HG02798 (cell line): ENCODE measurements at regions not wholly inside any gene's neighbourhood (a gene's known extent, or its start where the extent isn't known, plus 50 kb on each side); places are given as distances from the start of the nearest gene placed in this dataset.

Experiments
- ATAC-seq: cut with Tn5 transposase; IDR thresholded peaks from one replicate; pipeline ENCODE4 v1.9.1; 2021; ENCODE audit warnings: mild to moderate bottlenecking; ENCODE audit not compliant: unreplicated experiment, poor library complexity

DNA sequence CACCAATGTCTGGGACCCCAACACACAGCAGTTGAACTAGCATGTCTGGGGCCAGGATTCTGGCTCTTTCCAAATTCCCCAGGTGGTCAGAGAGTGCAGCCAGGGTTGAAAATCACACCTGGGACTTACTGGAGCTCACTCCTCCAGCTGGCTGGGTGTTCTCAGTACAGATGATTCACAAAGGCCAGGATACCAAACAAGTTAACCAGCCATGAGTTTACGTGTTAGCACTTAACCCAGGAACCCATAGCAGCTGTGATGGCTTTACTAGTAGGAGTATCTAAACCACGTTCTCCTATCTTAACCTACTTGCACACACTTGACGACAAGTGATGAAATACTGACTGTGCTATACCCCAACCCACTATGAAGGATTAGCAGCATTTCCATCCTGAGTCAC lies 222.8 kb downstream of the FBXO15 start:
- no peak for ATAC-seq

DNA sequence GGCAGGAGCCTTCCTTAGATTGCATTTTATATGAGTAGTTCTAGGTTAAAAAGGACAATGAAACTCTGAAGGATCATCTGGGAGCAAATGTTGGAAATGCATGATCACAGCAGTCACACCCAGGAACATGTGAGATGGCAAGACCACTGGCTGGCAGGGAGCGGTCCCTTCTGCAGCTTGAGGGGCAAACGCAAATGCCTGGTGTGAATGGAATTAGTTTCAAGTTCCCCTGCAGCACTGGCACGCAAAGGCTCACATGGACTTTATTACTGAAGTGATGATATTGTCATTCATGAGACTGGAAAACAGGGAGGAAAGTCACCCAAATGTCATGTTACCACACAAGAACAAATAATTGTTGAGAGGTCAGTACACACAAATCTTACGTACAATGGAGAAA lies 223.3 kb downstream of the FBXO15 start:
- no peak for ATAC-seq

DNA sequence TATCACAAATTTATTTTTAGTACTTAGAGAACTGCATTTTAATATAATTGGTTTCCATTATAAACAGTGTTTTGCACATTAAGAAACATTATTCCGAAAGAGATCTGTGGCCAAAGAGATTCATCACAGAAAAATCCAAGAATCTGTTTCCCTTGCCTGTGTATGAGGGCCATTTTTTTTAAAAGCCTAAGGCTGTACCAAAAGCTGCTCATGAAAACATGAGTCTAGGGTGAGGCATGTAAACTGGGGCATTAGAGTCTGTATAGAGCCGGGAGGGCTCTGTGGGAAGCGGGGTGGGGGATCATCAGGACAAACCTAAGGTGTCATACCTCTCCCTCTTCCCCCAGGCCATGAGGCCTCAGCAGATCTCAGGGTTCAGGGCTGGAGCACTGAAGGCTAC lies 223.8 kb downstream of the FBXO15 start:
- no peak for ATAC-seq

DNA sequence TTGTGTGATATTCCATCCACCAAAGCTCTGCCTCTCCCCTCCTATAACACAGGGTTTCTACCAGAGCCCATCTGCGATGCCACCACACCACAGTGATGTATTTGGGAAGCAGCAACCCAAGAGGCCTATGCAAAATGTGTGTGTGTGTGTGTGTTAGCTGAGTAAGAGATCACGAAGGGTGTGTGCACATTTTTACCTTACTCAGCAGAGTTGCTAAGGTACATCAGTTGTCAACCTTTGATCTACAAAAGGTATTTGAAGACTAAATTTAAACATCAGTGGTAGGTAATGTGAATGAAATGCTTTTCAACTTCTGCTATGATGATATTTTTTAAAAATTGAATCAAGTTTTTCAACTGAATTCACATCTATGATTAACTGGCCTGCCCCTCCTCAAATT lies 227.6 kb downstream of the FBXO15 start:
- no peak for ATAC-seq

DNA sequence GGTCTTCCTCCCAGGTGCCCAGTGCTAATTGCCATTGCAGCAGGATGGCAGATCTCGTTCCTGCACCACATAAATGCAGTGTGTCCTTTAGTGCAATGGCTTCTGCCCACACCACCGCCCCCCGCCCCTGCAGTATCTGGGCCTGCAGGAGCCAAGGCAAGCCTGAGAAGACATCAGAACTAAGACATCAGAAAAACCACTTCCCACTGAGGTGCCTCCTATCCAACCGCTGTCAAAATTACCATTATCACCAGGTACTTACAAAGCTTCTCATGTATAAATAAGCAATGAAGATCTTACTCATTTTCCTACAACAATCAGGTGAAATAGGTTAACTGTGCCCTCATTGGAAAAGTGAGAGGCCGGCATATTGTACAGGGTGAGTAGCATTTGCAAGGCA lies 228.8 kb downstream of the FBXO15 start:
- ATAC-seq, result no peak

DNA sequence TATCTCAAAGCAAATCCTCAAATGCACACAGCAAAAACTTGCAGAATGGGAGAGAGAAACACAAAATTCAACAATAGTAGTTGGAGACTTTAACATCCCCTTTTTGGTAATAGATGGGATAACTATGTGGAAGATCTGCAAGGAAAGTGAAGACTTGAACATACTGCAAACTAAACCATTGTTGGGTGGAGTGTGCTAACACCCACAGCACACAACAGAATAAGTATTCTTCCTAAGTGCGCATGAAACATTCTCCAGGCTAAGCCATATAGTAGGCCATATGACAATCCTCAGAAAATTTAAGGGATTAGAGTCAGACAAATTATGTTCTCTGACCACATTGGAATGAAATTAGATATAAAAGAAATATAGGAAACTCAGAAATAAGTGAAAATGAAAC lies 230.6 kb downstream of the FBXO15 start:
- no peak for ATAC-seq

DNA sequence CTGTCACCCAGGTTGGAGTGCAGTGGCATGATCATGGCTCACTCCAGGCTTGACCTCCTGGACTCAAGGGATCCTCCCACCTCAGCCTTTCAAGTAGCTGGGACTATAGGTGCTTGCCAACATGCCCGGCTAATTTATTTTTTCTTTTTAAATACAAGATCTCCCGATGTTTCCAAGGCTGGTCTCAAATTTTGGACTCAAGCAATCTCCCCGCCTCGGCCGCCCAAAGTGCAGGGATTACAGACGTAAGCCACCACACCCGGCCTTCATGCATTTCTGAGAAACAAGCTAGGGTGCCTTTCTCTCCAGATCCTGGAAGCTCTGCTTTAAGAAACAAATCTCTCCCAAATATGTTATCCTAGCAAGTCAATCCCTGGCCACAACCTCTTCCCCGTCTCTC lies 234.1 kb downstream of the FBXO15 start:
- no peak for ATAC-seq

DNA sequence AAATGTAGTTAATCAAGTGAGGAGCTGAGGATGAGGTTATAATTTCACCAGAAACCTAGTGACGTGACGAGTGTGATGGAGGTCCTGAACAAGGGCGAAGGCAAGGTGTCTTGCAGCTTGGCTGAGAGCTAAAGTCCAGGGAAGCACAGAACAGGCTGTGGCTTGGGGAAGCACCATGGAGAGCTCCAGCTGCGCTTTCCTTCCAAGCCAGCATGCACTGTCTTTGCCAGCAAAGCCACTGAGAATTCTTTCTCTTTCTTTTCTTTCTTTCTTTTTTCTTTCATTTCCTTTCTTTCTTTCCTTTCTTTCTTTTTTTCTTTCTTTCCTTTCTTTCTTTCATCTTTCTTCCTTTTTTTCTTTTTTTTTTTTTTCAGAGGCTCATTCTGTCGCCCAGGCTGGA lies 239.3 kb downstream of the FBXO15 start:
- ATAC-seq, result no peak

DNA sequence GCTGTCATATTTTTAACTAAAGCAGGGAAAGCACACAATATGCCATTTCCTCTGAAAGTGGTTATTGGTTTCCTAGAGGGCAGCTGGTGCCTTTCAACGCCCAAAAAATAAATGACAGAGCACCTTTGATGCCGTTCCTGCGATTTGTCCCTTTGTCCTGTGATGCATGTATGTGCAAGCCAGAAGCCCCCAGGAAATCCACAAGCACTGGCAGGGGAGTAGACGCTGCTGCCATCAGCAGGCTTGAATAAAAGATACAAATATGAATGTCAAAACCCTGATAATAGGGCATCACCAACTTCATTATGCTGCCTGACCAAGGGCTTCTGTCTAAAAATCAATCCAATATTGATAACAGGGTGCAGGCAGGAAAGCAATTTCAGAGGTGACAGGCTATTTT lies 246.1 kb downstream of the FBXO15 start:
- no peak for ATAC-seq

DNA sequence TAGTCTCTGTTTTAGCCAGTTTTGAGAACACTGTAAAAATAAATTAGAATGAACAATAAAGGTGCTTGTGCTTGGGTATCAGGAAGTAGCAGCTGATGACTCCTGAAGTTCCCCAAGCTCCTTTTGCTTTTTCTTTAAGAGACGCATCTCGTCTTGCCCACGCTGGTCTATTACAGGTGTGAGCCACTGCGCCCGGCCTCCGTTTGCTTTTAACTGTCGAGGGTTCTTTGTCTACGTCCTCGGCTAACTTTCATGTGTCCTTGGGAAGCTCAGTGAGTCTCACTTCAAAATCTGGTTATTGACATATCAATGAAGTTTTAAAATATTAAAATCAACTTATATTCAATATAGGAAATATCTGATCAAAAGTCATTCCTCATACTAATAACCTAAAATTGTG lies 246.5 kb downstream of the FBXO15 start:
- no peak for ATAC-seq

DNA sequence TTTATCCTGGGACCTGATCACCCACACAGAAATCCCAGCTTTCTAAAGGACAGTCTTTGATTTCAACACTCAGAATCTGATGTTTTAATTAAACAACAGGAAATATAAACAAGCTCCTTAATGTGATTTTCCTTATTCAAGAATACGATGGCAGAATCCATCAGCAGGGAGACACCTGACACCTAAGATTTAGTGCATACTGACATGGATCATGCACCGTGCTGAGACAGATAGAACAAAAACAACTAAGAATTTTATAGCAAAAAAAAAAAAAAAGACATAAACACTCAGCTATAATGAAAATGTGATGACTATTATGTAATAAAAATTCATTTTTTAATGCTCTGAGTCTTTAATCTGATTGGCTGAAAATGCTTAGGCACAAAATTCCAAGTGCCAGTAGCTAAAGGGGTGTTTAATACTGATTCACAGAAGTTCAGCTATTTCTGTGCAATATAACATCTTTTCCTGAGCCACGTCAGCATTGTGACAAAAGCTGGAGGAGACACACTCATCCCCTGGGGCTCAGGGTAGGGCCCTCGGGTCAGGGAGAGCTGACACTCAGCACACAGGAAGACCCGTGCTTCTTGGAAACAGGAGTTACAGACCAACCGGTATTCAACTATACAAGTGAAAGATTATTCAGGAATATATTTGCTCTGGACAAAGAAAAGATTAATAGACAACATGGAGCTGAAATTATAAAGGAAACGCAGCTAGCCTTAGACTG lies 247.4 kb downstream of the FBXO15 start:
- ATAC-seq, result no peak

DNA sequence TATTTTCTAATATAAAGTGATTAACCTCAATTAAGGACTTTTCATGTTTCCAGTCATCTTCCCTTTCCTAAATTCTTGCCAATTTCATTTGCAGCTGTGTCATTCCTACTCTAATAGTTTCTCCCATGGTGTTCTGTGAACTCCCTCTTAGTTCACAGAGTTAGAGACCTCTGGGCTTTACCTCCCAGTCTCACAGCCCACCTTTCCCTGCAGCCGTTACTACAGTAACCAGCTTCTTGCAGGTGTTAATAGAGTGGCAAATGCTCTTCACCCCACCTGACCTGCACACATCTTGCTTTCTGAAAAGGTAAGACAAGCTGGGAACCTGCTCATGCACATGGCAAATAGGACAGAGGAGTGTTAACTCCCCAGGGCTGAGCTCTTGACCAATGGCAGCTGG lies 250.1 kb downstream of the FBXO15 start:
- no peak for ATAC-seq

DNA sequence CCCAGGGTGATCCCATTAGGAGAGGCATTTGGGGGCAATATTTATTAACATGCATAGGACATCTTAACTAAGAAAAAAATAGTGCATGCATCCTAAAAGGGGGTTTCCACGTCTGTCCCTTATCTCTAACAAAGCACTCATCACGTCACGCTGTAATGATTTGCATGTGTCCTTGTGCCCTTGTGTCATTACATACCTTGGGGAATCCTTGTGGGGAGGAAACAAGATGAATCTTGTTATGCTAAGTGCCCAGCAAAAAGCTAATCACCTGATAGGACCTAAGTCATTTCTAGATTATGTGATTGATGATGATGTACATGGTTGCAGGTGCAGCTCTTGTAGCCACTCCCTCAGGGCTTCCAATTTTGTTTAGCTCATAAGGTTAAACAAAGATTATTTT lies 250.9 kb downstream of the FBXO15 start:
- peak; percentile 49 for ATAC-seq

DNA sequence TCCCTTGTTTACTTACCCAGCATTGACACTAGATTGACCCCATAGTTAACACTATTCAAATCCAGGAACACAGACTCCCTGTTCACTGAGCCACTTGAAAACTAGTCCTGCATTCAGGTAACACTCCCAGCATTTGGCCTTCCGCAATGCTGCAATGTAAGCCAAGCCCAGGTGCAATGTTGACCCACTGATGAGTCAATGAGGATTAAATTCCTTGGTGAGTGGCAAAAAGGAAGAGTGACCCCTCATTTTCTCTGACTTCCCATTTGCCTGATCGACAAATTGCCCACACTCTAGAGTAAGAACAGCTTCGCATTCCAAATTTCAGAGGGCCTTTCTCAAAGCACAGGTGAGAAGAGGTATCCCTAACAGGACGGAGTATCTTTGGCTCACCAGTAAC lies 251.9 kb downstream of the FBXO15 start:
- no peak for ATAC-seq

DNA sequence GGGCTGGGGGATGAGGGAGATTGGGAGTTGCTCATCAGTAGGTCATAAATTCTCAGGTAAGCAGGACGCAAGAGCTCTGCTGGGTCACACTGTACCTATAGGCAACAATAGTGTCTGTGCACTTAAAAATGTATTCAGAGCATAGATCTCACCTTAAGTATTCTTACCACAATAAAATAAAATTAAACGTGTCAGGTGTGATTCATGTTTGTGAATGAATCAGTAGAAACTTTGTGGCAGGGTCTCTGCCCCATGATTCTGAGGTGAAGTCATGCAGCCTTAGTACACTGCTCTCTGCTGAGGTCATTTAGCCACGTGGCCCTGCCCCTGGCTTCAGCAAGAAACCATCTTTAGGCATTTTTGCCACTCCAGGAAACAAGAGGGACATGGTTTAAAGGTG lies 253.8 kb downstream of the FBXO15 start:
- no peak for ATAC-seq

DNA sequence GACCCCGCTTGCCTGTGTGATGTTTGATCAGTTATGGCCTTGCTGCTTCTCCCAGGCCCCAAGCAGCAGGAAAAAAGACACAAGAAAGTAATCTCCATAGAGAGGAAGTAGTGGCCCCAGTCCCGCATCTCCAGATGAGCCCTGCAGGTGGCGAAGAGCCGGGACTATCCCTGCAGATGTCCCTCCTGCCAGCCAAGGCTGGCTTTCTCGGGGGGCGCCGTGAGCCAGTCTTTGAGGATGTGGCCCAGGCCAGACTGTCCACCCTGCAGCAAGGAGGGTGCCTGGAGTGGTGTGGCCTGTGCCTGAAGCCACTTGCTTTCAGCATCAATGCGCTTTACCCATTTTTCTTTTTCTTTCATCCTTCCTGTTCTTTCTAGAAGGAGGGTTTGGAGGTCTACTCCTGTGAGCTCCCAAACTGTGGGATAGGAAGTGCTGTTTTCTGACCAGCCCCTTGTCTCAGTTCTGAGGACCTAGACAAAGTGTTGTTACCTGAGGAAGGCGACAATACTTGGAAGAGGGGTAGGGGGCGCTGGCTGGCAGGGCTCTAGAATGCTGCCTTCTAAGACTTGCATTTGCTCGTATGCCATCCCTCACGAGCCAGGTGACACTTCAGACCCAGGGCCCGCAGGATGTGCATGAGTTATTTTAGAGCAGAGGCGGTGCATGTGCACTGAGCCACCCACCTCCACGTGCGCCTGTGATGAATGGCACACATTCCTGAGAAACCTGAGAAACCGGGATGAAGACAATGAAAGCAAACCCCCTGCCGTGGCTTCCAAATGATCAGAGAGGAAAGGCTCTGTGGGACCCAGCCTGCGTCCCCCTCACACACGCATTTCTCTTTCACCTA lies 255.8 kb downstream of the FBXO15 start:
- no peak for ATAC-seq

DNA sequence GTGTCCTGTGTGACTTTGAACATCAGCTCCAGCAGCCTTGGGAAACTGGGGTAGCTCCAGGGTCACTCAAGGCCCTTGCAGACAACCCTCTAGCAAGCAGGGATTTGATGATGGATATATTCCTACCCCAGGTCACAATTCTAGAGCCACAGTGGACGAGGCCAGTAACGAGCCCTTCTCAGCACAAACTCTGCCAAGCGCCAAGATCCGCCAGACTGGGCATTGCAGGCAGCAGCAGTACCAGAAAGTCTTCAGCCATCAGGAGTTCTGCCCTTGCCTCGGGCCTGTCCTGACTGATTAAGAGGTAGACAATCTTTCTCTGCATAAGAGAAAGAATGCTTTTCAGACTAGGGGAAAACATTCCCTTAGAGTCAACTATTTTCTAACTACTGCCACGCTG lies 259.1 kb downstream of the FBXO15 start:
- ATAC-seq, result no peak

DNA sequence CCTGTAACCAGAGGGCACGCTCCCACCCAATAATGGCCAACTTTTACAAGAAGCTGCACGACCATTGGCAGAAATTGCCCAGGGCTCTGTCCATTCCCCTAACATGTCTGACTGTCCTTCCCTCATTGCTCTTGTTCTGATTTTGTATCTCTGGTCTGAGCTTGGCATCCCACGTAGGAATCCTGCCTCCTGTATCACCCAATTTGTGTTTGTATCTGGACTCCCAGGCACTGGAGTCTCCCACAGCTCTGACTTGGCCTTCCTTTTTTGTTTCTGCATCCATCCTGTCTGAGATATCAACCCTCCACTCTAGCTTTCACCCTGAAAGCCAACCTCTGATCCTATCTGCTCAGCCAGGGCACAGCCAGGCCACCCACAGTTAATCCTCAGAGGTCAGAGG lies 259.8 kb downstream of the FBXO15 start:
- no peak for ATAC-seq

DNA sequence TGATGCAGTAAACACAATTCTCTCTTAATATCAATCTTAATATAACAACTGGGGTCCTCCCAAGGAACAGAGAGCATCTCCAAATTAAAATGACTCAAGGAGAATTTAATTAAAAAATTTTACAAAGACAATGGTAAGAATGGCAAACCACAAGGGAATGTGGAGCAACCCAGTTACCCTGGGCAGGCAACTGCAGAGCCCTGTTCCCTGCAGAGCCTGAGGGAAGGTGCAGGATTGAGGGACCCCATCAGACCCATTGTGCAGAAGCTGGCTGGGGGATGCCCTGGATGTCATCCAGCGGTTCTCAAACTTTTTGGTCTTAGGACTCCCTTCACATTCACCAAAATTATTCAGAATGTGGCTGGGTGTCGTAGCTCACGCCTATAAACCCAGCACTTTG lies 262.8 kb downstream of the FBXO15 start:
- no peak for ATAC-seq

DNA sequence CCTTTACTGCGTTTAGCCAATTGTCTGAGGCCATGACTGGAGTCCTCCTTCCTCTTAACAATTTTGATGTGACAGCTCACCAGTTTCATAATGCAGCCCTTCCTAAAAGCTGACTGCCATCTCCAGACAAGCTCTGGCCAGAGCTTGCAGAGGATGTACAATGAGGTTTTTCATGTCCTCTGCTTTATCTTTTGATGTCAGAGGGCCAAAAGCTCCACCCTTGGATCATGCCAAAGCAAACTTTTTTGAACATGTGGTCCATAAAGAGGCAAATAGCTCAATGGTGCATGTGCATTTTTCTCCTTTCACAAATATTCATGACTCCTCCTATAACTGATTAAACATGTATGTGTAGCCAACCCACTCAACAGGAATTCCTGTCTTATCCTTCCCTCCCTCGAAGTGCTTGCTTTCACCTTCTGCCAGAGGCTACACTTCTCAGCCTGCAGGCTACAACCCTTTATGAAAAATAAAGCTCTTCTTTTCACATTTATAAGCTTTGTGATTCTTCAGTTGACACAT lies 266.2 kb downstream of the FBXO15 start:
- ATAC-seq, result no peak

DNA sequence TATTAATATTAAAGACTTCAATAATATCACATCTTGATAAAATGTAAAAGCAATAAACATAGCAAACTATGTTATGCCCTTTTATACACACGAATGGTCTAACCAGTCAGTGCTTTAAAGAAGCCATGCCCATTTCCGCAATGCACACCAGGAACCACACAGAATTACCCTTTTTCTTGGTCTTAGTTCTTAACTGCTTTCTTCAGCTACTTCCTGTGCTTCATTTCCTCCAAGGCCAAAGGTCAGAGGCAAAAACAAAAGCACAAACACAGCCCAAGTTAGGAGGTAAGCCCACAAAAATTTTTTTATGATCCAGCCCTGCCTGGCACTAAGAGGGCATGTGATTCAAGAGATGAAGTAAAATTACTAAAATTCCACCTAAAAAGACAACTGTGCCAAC lies 267.2 kb downstream of the FBXO15 start:
- ATAC-seq, result no peak

DNA sequence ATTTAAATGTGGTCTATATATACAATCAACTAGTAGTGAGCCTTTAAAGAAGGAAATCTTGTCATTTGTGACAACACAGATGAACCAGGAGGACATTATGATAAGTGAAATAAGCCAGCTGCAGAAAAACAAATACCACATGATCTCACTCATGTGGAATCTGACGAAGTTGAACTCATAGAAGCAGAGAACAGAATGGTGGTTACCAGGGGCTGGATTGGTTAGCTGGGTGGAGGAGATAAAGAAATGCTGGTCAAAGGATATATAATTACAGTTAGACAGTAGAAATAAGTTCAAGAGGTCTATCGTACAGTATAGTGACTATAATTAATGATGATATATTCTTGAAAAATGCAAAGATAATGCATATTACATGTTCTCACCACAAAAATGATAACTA lies 267.9 kb downstream of the FBXO15 start:
- ATAC-seq, result no peak
